HEK293 (cell line): ENCODE measurements at regions not wholly inside any gene's neighbourhood (a gene's known extent, or its start where the extent isn't known, plus 50 kb on each side); places are given as distances from the start of the nearest gene placed in this dataset.

Experiments used
- CTCF ChIA-PET: fragments of 350-600 bp; formaldehyde crosslinking; extraction: SDS; loops from one replicate; lab custom pipeline; 2021; ENCODE audit warnings: antibody characterized with exemption; lab: Yijun Ruan, JAX
- POLR2A ChIA-PET: fragments of 300-600 bp; formaldehyde crosslinking; extraction: SDS; loops from one replicate; lab custom pipeline; 2020; ENCODE audit warnings: antibody characterized with exemption, inconsistent platforms; lab: Yijun Ruan, JAX
- H3K27ac ChIP-seq: fragments of 200-500 bp; sonication (Bioruptor generic); 2 replicates; pipeline ENCODE4 v1.5.1; 2014; ENCODE audit warnings: low read depth, low read length, control low read depth, inconsistent platforms; ENCODE audit errors: extremely low read depth
- H3K36me3 ChIP-seq, 2 experiments: fragments of 200-500 bp in 1 of 2; sonication (Bioruptor generic) in 1 of 2; 1 replicate in 1 of 2; 2 replicates in 1 of 2; pipeline ENCODE4 v1.5.1; 2014 to 2017; ENCODE audit warnings: inconsistent platforms in 2 of 2, low read length in 2 of 2; ENCODE audit not compliant: control insufficient read depth in 2 of 2, insufficient read depth in 1 of 2
- H3K4me1 ChIP-seq: fragments of 200-500 bp; sonication (Bioruptor generic); 2 replicates; pipeline ENCODE4 v1.5.1; 2014; ENCODE audit warnings: mild to moderate bottlenecking, low read length, inconsistent platforms; ENCODE audit not compliant: control insufficient read depth, insufficient read depth
- H3K4me3 ChIP-seq: 2 replicates; pipeline ENCODE4 v1.5.1; 2011; ENCODE audit warnings: low read depth, mild to moderate bottlenecking, control low read depth, low read length, moderate library complexity
- H3K9me3 ChIP-seq: fragments of 200-500 bp; sonication (Bioruptor generic); 2 replicates; pipeline ENCODE4 v1.5.1; 2014; ENCODE audit warnings: low read depth, low read length, inconsistent platforms; ENCODE audit not compliant: control insufficient read depth, insufficient read depth
- BCL6B ChIP-seq: fragments of 450-650 bp; formaldehyde crosslinking; IDR thresholded peaks from 2 replicates; pipeline ENCODE4 v1.5.1; 2017; ENCODE audit warnings: missing biosample characterization, missing genetic modification characterization
- FEZF1 ChIP-seq: fragments of 450-650 bp; formaldehyde crosslinking; IDR thresholded peaks from 2 replicates; pipeline ENCODE4 v1.5.1; 2016; ENCODE audit warnings: missing biosample characterization, missing genetic modification characterization
- HIC1 ChIP-seq: fragments of 450-650 bp; formaldehyde crosslinking; IDR thresholded peaks from 2 replicates; pipeline ENCODE4 v1.5.1; 2016; ENCODE audit warnings: missing biosample characterization, missing genetic modification characterization
- KLF1 ChIP-seq: fragments of 450-650 bp; formaldehyde crosslinking; IDR thresholded peaks from 2 replicates; pipeline ENCODE4 v1.5.1; 2016; ENCODE audit warnings: missing biosample characterization, missing genetic modification characterization
- MYNN ChIP-seq: fragments of 450-650 bp; formaldehyde crosslinking; IDR thresholded peaks from 2 replicates; pipeline ENCODE4 v1.5.1; 2016; ENCODE audit warnings: missing biosample characterization, missing genetic modification characterization, borderline replicate concordance
- OSR2 ChIP-seq: fragments of 450-650 bp; formaldehyde crosslinking; IDR thresholded peaks from 2 replicates; pipeline ENCODE4 v1.5.1; 2016; ENCODE audit warnings: missing biosample characterization, missing genetic modification characterization
- ZBTB26 ChIP-seq: fragments of 450-650 bp; formaldehyde crosslinking; optimal IDR thresholded peaks from 2 replicates; pipeline ENCODE3; 2016; ENCODE audit warnings: missing biosample characterization, mild to moderate bottlenecking, missing genetic modification characterization
- ZFHX2 ChIP-seq: fragments of 450-650 bp; formaldehyde crosslinking; conservative IDR thresholded peaks from 2 replicates; pipeline ENCODE4 v1.5.1; 2016; ENCODE audit warnings: missing biosample characterization, missing genetic modification characterization
- ZIC2 ChIP-seq: fragments of 450-650 bp; formaldehyde crosslinking; IDR thresholded peaks from 2 replicates; pipeline ENCODE4 v1.5.1; 2016; ENCODE audit warnings: missing biosample characterization, missing genetic modification characterization
- ZNF114 ChIP-seq: fragments of 450-650 bp; formaldehyde crosslinking; IDR thresholded peaks from 2 replicates; pipeline ENCODE4 v1.5.0; 2017; ENCODE audit warnings: missing biosample characterization, missing genetic modification characterization
- ZNF155 ChIP-seq: fragments of 450-650 bp; formaldehyde crosslinking; IDR thresholded peaks from 2 replicates; pipeline ENCODE4 v1.5.1; 2016; ENCODE audit warnings: missing biosample characterization, missing genetic modification characterization
- ZNF292 ChIP-seq: fragments of 450-650 bp; formaldehyde crosslinking; IDR thresholded peaks from 2 replicates; pipeline ENCODE4 v1.5.1; 2016; ENCODE audit warnings: low read depth, missing biosample characterization, missing genetic modification characterization, borderline replicate concordance
- ZNF302 ChIP-seq: fragments of 450-650 bp; formaldehyde crosslinking; IDR thresholded peaks from 2 replicates; pipeline ENCODE4 v1.5.1; 2016; ENCODE audit warnings: missing biosample characterization, missing genetic modification characterization, low read depth
- ZNF37A ChIP-seq: fragments of 450-650 bp; IDR thresholded peaks from 2 replicates; pipeline ENCODE4 v1.5.1; 2018; ENCODE audit warnings: missing biosample characterization, missing genetic modification characterization
- ZNF394 ChIP-seq: fragments of 450-650 bp; formaldehyde crosslinking; IDR thresholded peaks from 2 replicates; pipeline ENCODE4 v1.5.1; 2016; ENCODE audit warnings: missing biosample characterization, missing genetic modification characterization, mild to moderate bottlenecking, moderate library complexity, borderline replicate concordance
- ZNF416 ChIP-seq: fragments of 450-650 bp; formaldehyde crosslinking; IDR thresholded peaks from 2 replicates; pipeline ENCODE4 v1.5.1; 2016; ENCODE audit warnings: missing biosample characterization, missing genetic modification characterization
- ZNF423 ChIP-seq: fragments of 450-650 bp; formaldehyde crosslinking; IDR thresholded peaks from 2 replicates; pipeline ENCODE4 v1.5.1; 2016; ENCODE audit warnings: missing biosample characterization, missing genetic modification characterization
- ZNF449 ChIP-seq: fragments of 450-650 bp; formaldehyde crosslinking; IDR thresholded peaks from 2 replicates; pipeline ENCODE4 v1.5.1; 2017; ENCODE audit warnings: missing biosample characterization, mild to moderate bottlenecking, missing genetic modification characterization, moderate library complexity
- ZNF610 ChIP-seq: fragments of 450-650 bp; formaldehyde crosslinking; IDR thresholded peaks from 2 replicates; pipeline ENCODE4 v1.5.1; 2016; ENCODE audit warnings: missing biosample characterization, missing genetic modification characterization, borderline replicate concordance
- ZNF629 ChIP-seq: fragments of 450-650 bp; formaldehyde crosslinking; IDR thresholded peaks from 2 replicates; pipeline ENCODE4 v1.5.1; 2017; ENCODE audit warnings: missing biosample characterization, missing genetic modification characterization
- ZSCAN23 ChIP-seq: fragments of 450-650 bp; formaldehyde crosslinking; IDR thresholded peaks from 2 replicates; pipeline ENCODE4 v1.5.1; 2016; ENCODE audit warnings: missing biosample characterization, missing genetic modification characterization

- H3K4me3 ChIP-seq: no peak overlapping the region
- no peaks in the 10 kb centered on the region for H3K9me3 ChIP-seq
- CTCF ChIA-PET: interaction anchor here (0.5 kb wide), 1 partner anchor 141 kb away, joined by 3 read pairs; no protein-coding TSS in a partner anchor
- TF ChIP-seq ZNF423 (tag by site-specific recombination) (no peak), ZNF292 (no peak), BCL6B (tag by site-specific recombination) (no peak)
- POLR2A ChIA-PET: no interaction called here
- no peaks in the 10 kb centered on the region for H3K36me3 ChIP-seq
- H3K4me1 ChIP-seq: no peaks in the 10 kb centered on the region
- no peak overlapping the region for H3K27ac ChIP-seq
Observed at GRCh38 chr6:115078555-115078954, 735.7 kb upstream of the HS3ST5 start.

- Histone ChIP-seq H3K27ac (no peak overlapping the region), H3K9me3 (no peaks in the 10 kb centered on the region), H3K36me3 (no peaks in the 10 kb centered on the region), H3K4me1 (no peaks in the 10 kb centered on the region), H3K4me3 (no peak overlapping the region)
- CTCF ChIA-PET: no interaction called here
- TF ChIP-seq FEZF1 (tag by site-specific recombination): no peak
- TF ChIP-seq ZFHX2 (tag by site-specific recombination): no peak
- TF ChIP-seq ZNF629 (tag by site-specific recombination): no peak
- TF ChIP-seq KLF1: no peak
- no peak for TF ChIP-seq ZNF394 (tag by site-specific recombination)
- TF ChIP-seq HIC1 (tag by site-specific recombination): no peak
- TF ChIP-seq ZNF610: no peak
- TF ChIP-seq ZNF155 (tag by site-specific recombination): no peak
- no peak for TF ChIP-seq ZNF114 (tag by site-specific recombination)
- TF ChIP-seq ZNF37A (tag by site-specific recombination): no peak
- no peak for TF ChIP-seq BCL6B (tag by site-specific recombination)
- no peak for TF ChIP-seq ZBTB26 (tag by site-specific recombination)
- TF ChIP-seq ZIC2: no peak
- POLR2A ChIA-PET: no interaction called here
Observed at GRCh38 chr6:115071962-115072361, 729.1 kb upstream of the HS3ST5 start.

GRCh38 chr6:115067690-115068447, 725.0 kb upstream of the HS3ST5 start:
- Histone ChIP-seq H3K27ac (no peak overlapping the region), H3K4me3 (no peak overlapping the region), H3K9me3 (no peaks in the 10 kb centered on the region), H3K36me3 (no peaks in the 10 kb centered on the region), H3K4me1 (no peaks in the 10 kb centered on the region)
- CTCF ChIA-PET: interaction anchor here (0.6 to 0.7 kb wide), 2 partner anchors 23 to 848 kb away, joined by 4 read pairs; no protein-coding TSS in a partner anchor
- no peak for TF ChIP-seq ZSCAN23 (tag by site-specific recombination)
- no peak for TF ChIP-seq ZNF416 (tag by site-specific recombination)
- no peak for TF ChIP-seq ZNF449 (tag by site-specific recombination)
- no peak for TF ChIP-seq MYNN (tag by site-specific recombination)
- no peak for TF ChIP-seq OSR2 (tag by site-specific recombination)
- TF ChIP-seq ZNF302 (tag by site-specific recombination): no peak
- POLR2A ChIA-PET: no interaction called here
